ENCODE measurements at regions not wholly inside any gene's neighbourhood (a gene's known extent, or its start where the extent isn't known, plus 50 kb on each side); places are given as distances from the start of the nearest gene placed in this dataset.

DNA sequence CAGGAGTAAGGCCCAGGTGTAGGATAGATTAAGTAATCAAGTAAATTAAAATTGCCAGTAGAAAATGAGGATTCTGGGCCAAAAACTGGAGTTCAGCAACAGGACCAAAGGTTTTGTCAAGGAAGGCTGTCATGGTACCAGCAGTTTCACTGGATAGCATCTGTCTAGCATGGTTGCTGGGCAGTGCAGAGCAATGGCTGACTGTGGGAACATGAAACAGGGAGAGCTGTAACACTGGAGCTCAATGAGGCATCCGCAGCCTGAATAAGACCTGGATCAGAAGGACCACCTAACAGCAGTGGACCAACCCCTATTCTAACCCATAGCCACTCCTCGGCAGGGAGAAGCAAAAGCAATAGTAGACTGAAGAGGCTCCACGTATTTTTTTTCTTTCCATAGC is 132.4 kb downstream of the ATOH1 start:
- Mint-ChIP-seq H3K36me3 (no peaks in the 10 kb centered on the region), H3K9me3 (peaks cover 0 to 20% (median 6%) of the 10 kb centered on the region in 6 donors), H3K4me1 (no peaks in the 10 kb centered on the region), H3K4me3 (no peak overlapping the region), H3K27ac (no peak overlapping the region), H3K27me3 (ENCODE audit: low read depth in 3 of 3) (no peaks in the 10 kb centered on the region)
- DNase-seq: no peak

DNA sequence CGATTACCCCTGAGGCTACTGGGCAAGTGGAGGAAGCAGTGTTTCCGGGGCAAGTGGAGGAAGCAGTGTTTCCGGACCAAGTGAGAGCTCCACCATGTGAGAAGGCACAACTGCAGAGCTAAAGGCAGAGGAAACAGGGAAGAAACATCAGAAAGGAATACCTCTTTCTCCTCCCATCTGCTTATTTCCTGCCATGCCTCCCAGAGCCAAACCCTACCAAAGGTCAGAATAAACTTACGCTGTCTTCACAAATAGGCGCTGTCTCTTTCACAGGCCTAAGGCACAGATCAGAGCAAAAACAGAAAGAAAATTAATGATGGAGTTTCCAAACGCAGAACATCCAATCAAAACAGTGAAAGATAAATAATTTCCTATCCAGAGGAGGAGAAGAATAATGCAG is 153.0 kb downstream of the ATOH1 start:
- Mint-ChIP-seq H3K27me3 (ENCODE audit: low read depth in 3 of 3) (peaks cover 0 to 5% (median 0%) of the 10 kb centered on the region in 3 donors), H3K27ac (no peak overlapping the region), H3K4me3 (no peak overlapping the region), H3K9me3 (peaks cover 9 to 33% (median 17%) of the 10 kb centered on the region in 6 donors), H3K36me3 (peaks cover 0 to 8% (median 0%) of the 10 kb centered on the region in 3 donors), H3K4me1 (no peaks in the 10 kb centered on the region)
- no peak for DNase-seq

GRCh38 chr4:93982255-93982654 is 153.7 kb downstream of the ATOH1 start:
- no peak overlapping the region for H3K4me3 Mint-ChIP-seq
- H3K36me3 Mint-ChIP-seq: peaks cover 0 to 4% (median 0%) of the 10 kb centered on the region in 3 donors
- H3K27ac Mint-ChIP-seq: no peak overlapping the region
- DNase-seq: no peak
- no peaks in the 10 kb centered on the region for H3K4me1 Mint-ChIP-seq
- H3K27me3 Mint-ChIP-seq (ENCODE audit: low read depth in 3 of 3): peaks cover 0 to 2% (median 0%) of the 10 kb centered on the region in 3 donors
- peaks cover 5 to 29% (median 12%) of the 10 kb centered on the region in 6 donors for H3K9me3 Mint-ChIP-seq

GRCh38 chr4:93983140-93983539 is 154.6 kb downstream of the ATOH1 start:
- H3K27me3 Mint-ChIP-seq (ENCODE audit: low read depth in 3 of 3): peaks cover 0 to 2% (median 0%) of the 10 kb centered on the region in 3 donors
- peaks cover 0 to 4% (median 0%) of the 10 kb centered on the region in 3 donors for H3K36me3 Mint-ChIP-seq
- no peak for DNase-seq
- H3K4me3 Mint-ChIP-seq: no peak overlapping the region
- H3K4me1 Mint-ChIP-seq: no peaks in the 10 kb centered on the region
- H3K9me3 Mint-ChIP-seq: peaks cover 7 to 35% (median 14%) of the 10 kb centered on the region in 6 donors
- no peak overlapping the region for H3K27ac Mint-ChIP-seq

GRCh38 chr4:93994175-93994994 is 165.8 kb downstream of the ATOH1 start:
- H3K27me3 Mint-ChIP-seq (ENCODE audit: low read depth in 3 of 3): peaks cover 0 to 2% (median 0%) of the 10 kb centered on the region in 3 donors

DNA sequence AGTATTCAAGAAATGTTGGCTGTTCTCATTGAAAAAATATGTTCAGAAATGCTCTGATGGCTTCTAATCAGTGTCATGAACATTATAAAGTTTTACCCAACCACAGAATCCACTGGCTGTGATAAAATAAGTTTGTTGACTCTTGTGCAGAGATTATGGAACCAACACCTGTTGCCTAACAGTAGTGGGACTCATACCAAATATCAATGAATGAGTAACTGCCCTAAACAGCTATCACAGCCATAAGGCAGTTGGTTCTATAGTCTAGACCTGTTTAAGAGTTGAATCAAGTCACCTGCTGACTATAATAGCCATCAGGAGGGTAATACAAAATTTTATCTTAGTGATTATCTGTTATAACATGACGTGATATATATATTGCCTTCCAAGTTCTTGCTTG is 168.3 kb downstream of the ATOH1 start:
- DNase-seq: no peak
- Mint-ChIP-seq H3K4me1 (no peaks in the 10 kb centered on the region), H3K4me3 (no peak overlapping the region), H3K27ac (no peak overlapping the region), H3K36me3 (peaks cover 0 to 3% (median 0%) of the 10 kb centered on the region in 3 donors), H3K9me3 (peaks cover 0 to 5% (median under 1%) of the 10 kb centered on the region in 6 donors), H3K27me3 (ENCODE audit: low read depth in 3 of 3) (peaks cover 0 to 2% (median 1%) of the 10 kb centered on the region in 3 donors)

More at GRCh38 chr4:93994175-93994994, 165.8 kb downstream of the ATOH1 start:
- Mint-ChIP-seq H3K27ac (no peak overlapping the region), H3K4me3 (no peak overlapping the region), H3K36me3 (peaks cover 0 to 3% (median 0%) of the 10 kb centered on the region in 3 donors), H3K9me3 (peaks cover 0 to 7% (median 3%) of the 10 kb centered on the region in 6 donors), H3K4me1 (no peaks in the 10 kb centered on the region)
- no peak for DNase-seq

GRCh38 chr4:94000559-94000958 is 172.0 kb downstream of the ATOH1 start:
- no peak overlapping the region for H3K27ac Mint-ChIP-seq
- H3K36me3 Mint-ChIP-seq: peaks cover 0 to 3% (median 0%) of the 10 kb centered on the region in 3 donors
- peaks cover 0 to 2% (median 1%) of the 10 kb centered on the region in 3 donors for H3K27me3 Mint-ChIP-seq (ENCODE audit: low read depth in 3 of 3)
- DNase-seq: no peak
- H3K4me1 Mint-ChIP-seq: no peaks in the 10 kb centered on the region
- H3K4me3 Mint-ChIP-seq: no peak overlapping the region
- peaks cover 0 to 4% (median under 1%) of the 10 kb centered on the region in 6 donors for H3K9me3 Mint-ChIP-seq

DNA sequence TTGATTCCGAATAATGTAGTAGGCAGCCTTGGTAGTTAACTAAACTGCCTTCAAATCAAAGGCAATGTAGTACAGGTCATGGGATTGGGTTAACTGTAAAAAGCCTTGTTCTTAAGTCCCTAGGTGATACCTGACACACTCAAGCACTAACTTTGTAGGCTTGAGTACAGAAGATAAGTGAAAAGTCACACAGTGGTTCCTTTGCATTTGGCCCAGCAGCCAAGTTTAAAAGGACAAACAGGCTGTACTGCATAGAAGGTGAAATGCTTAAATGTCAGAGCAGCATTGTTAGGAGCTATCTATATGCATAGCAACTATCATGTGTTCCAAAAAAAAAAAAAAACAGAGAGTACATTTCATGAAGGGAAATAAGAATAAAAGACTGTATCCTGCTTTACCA is 178.4 kb downstream of the ATOH1 start:
- H3K36me3 Mint-ChIP-seq: no peaks in the 10 kb centered on the region
- H3K9me3 Mint-ChIP-seq: peaks cover 0 to 6% (median 2%) of the 10 kb centered on the region in 6 donors
- H3K27me3 Mint-ChIP-seq (ENCODE audit: low read depth in 3 of 3): peaks cover 0 to 2% (median 0%) of the 10 kb centered on the region in 3 donors
- H3K4me3 Mint-ChIP-seq: no peak overlapping the region
- no peak overlapping the region for H3K27ac Mint-ChIP-seq
- DNase-seq: no peak
- no peaks in the 10 kb centered on the region for H3K4me1 Mint-ChIP-seq

GRCh38 chr4:94011190-94011589 is 182.6 kb downstream of the ATOH1 start:
- Mint-ChIP-seq H3K27ac (no peak overlapping the region), H3K27me3 (ENCODE audit: low read depth in 3 of 3) (peaks cover 0 to 2% (median 0%) of the 10 kb centered on the region in 3 donors), H3K4me1 (no peaks in the 10 kb centered on the region), H3K36me3 (no peaks in the 10 kb centered on the region), H3K9me3 (peaks cover 2 to 8% (median 4%) of the 10 kb centered on the region in 6 donors), H3K4me3 (no peak overlapping the region)
- no peak for DNase-seq

GRCh38 chr4:94014484-94015136 is 186.1 kb downstream of the ATOH1 start:
- peaks cover 0 to 11% (median 4%) of the 10 kb centered on the region in 6 donors for H3K9me3 Mint-ChIP-seq
- peaks cover 0 to 2% (median 0%) of the 10 kb centered on the region in 3 donors for H3K27me3 Mint-ChIP-seq (ENCODE audit: low read depth in 3 of 3)
- no peaks in the 10 kb centered on the region for H3K36me3 Mint-ChIP-seq
- no peak overlapping the region for H3K27ac Mint-ChIP-seq
- no peaks in the 10 kb centered on the region for H3K4me1 Mint-ChIP-seq
- no peak for DNase-seq
- H3K4me3 Mint-ChIP-seq: no peak overlapping the region

GRCh38 chr4:94015956-94016355 is 187.4 kb downstream of the ATOH1 start:
- peaks cover 0 to 2% (median 0%) of the 10 kb centered on the region in 3 donors for H3K27me3 Mint-ChIP-seq (ENCODE audit: low read depth in 3 of 3)

GRCh38 chr4:94032754-94033153 is 174.9 kb upstream of the SMARCAD1 start:
- Mint-ChIP-seq H3K27me3 (ENCODE audit: low read depth in 3 of 3) (peaks cover 0 to 4% (median 0%) of the 10 kb centered on the region in 3 donors), H3K27ac (no peak overlapping the region), H3K4me1 (no peaks in the 10 kb centered on the region), H3K4me3 (no peak overlapping the region), H3K9me3 (peaks cover 0 to 14% (median 3%) of the 10 kb centered on the region in 6 donors), H3K36me3 (no peaks in the 10 kb centered on the region)
- no peak for DNase-seq

More at GRCh38 chr4:94015956-94016355, 187.4 kb downstream of the ATOH1 start:
- no peak overlapping the region for H3K4me3 Mint-ChIP-seq
- H3K9me3 Mint-ChIP-seq: peaks cover 0 to 11% (median 4%) of the 10 kb centered on the region in 6 donors
- no peak overlapping the region for H3K27ac Mint-ChIP-seq
- H3K4me1 Mint-ChIP-seq: no peaks in the 10 kb centered on the region
- no peaks in the 10 kb centered on the region for H3K36me3 Mint-ChIP-seq
- no peak for DNase-seq

DNA sequence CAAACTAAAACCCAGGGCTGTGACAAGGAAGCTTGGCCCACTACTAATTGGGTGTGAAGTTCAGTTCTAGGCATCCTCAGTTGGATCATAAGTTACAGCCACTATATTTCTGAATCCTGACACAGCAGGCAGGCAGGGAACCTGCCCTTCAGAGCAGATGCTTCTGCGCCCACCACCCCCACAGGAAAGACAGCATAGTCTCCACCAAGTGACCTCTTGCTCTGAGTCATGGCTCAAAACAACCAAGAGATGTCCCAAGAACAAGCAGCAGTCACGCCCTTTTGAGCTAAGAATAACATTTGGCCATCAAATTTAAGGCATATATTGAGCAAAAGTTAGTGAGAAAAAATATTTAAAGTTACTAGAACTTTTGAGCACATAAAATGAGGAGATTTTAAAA is 170.7 kb upstream of the SMARCAD1 start:
- no peaks in the 10 kb centered on the region for H3K36me3 Mint-ChIP-seq
- H3K4me1 Mint-ChIP-seq: no peaks in the 10 kb centered on the region
- peaks cover 0 to 4% (median 0%) of the 10 kb centered on the region in 3 donors for H3K27me3 Mint-ChIP-seq (ENCODE audit: low read depth in 3 of 3)
- H3K9me3 Mint-ChIP-seq: peaks cover 0 to 15% (median under 1%) of the 10 kb centered on the region in 6 donors
- no peak overlapping the region for H3K27ac Mint-ChIP-seq
- DNase-seq: no peak
- no peak overlapping the region for H3K4me3 Mint-ChIP-seq

GRCh38 chr4:94038195-94038594 is 169.5 kb upstream of the SMARCAD1 start:
- Mint-ChIP-seq H3K27me3 (ENCODE audit: low read depth in 3 of 3) (peaks cover 0 to 4% (median 0%) of the 10 kb centered on the region in 3 donors), H3K27ac (no peak overlapping the region), H3K4me3 (no peak overlapping the region), H3K36me3 (no peaks in the 10 kb centered on the region), H3K4me1 (no peaks in the 10 kb centered on the region), H3K9me3 (peaks cover 0 to 21% (median 6%) of the 10 kb centered on the region in 6 donors)
- no peak for DNase-seq
